ENCODE measurements at regions not wholly inside any gene's neighbourhood (a gene's known extent, or its start where the extent isn't known, plus 50 kb on each side); places are given as distances from the start of the nearest gene placed in this dataset.

DNA sequence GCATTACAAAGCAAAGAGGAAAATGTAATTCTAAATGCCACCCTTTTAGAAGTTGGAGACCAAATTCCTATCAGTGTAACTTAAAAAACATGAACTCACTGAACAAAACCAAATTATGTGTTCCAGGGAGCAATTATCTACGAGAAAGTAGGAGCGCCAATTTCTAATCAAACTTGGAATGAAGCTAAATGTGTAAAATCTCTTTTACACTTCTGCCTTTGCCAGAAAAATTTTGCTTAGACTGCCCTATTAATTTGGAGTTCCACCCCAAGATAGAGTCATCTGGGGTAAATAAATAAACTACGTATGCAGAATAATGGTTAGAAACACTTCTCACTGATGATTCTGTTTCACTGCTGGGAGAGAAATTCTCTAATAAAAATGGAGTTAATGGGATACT, 825.6 kb downstream of the MTRR start:
- no peak overlapping the region for H3K27ac Mint-ChIP-seq

DNA sequence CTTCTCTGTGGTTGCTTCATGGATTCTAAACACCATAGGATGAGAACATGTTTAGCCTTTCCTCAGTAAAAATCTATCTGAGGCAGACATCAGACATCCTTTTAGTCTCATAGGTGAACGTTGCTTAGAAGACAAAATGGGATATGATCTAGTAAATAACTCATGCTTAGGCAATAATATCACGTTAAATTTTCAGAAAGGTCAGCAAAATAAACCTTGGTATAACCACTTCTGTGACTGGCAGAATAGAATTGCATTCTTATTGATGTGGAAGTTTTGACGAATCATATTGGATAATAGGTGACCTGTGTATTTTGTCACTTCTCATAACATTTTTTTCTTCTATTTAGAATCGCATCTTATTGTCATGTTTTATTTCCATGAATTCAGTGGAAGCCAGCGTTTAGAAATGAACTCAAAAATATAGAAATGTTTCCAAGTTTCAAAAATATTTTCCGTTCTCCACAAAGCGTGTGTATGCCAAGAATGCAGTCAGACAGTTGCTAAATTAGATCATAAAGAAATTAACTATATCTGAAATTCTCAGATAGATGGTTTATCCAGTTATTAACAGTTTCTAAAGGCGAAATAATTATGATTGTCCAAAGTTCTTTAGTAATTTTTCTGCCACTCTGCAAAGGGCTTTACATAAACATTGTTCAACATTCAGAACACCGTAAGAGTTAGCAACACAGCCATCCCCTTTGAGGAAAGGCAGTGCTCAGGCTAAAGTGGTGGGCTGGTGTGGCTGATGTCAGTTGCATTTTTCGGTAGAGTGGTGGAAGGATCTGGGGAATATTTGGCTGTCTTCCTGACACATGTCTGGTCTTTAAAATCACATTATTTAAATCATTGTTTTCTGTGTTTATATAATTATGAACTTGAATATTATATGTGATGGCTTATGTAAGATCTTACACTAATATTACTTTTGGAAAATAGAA, 827.2 kb downstream of the MTRR start:
- no peak overlapping the region for H3K27ac Mint-ChIP-seq
- no peak for DNase-seq
- no peaks in the 10 kb centered on the region for H3K36me3 Mint-ChIP-seq
- no peaks in the 10 kb centered on the region for H3K4me1 Mint-ChIP-seq
- peaks cover 8 to 31% (median 11%) of the 10 kb centered on the region in 6 donors for H3K9me3 Mint-ChIP-seq
- no peaks in the 10 kb centered on the region for H3K27me3 Mint-ChIP-seq (ENCODE audit: low read depth in 3 of 3)
- H3K4me3 Mint-ChIP-seq = no peak overlapping the region

More for the DNA sequence above, 825.6 kb downstream of the MTRR start:
- Mint-ChIP-seq H3K4me1 (no peaks in the 10 kb centered on the region), H3K9me3 (peaks cover 7 to 33% (median 9%) of the 10 kb centered on the region in 6 donors), H3K4me3 (no peak overlapping the region), H3K27me3 (ENCODE audit: low read depth in 3 of 3) (no peaks in the 10 kb centered on the region), H3K36me3 (no peaks in the 10 kb centered on the region)
- DNase-seq = no peak

GRCh38 chr5:8700222-8700621, 831.3 kb downstream of the MTRR start:
- Mint-ChIP-seq H3K9me3 (peaks cover 6 to 28% (median 14%) of the 10 kb centered on the region in 6 donors), H3K27ac (no peak overlapping the region), H3K36me3 (no peaks in the 10 kb centered on the region), H3K4me3 (no peak overlapping the region), H3K4me1 (no peaks in the 10 kb centered on the region), H3K27me3 (ENCODE audit: low read depth in 3 of 3) (no peaks in the 10 kb centered on the region)
- no peak for DNase-seq

- Mint-ChIP-seq H3K27me3 (ENCODE audit: low read depth in 3 of 3) (no peaks in the 10 kb centered on the region), H3K36me3 (no peaks in the 10 kb centered on the region), H3K4me3 (no peak overlapping the region), H3K27ac (no peak overlapping the region), H3K4me1 (no peaks in the 10 kb centered on the region), H3K9me3 (peaks cover 8 to 24% (median 12%) of the 10 kb centered on the region in 6 donors)
- DNase-seq = no peak
These were observed 831.7 kb downstream of the MTRR start for GRCh38 chr5:8700671-8701070.

GRCh38 chr5:8701251-8701650, 832.3 kb downstream of the MTRR start:
- Mint-ChIP-seq H3K27ac (no peak overlapping the region), H3K4me3 (no peak overlapping the region), H3K27me3 (ENCODE audit: low read depth in 3 of 3) (no peaks in the 10 kb centered on the region), H3K9me3 (peaks cover 8 to 18% (median 12%) of the 10 kb centered on the region in 6 donors), H3K36me3 (no peaks in the 10 kb centered on the region), H3K4me1 (no peaks in the 10 kb centered on the region)
- no peak for DNase-seq

DNA sequence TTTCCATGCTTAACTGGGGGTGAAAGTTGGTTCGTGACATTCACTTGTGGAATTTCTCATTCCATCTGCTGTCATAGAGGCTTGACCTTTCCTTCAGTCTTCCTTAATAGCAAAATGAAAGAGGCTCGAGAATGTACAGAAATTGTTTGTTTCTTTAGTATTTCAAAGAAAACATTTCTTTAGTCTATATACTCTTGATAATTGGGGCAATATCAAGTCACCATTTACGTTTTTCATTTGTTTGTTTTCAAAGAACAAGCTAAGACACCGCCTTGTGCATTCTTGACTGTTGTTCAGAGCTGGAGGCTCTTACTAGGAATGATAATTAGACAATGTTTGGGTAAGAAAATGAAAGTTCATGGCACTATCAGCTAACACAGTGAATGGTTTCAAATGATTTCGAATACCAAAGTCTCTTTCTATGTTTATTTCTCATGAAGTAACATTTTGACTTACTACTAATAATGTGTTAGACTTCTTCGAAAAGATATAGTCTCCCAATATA, 835.4 kb downstream of the SEMA5A start:
- DNase-seq = no peak
- no peaks in the 10 kb centered on the region for H3K36me3 Mint-ChIP-seq
- no peaks in the 10 kb centered on the region for H3K27me3 Mint-ChIP-seq (ENCODE audit: low read depth in 3 of 3)
- H3K4me1 Mint-ChIP-seq = no peaks in the 10 kb centered on the region
- H3K9me3 Mint-ChIP-seq = peaks cover 2 to 16% (median 4%) of the 10 kb centered on the region in 6 donors
- no peak overlapping the region for H3K4me3 Mint-ChIP-seq
- no peak overlapping the region for H3K27ac Mint-ChIP-seq

DNA sequence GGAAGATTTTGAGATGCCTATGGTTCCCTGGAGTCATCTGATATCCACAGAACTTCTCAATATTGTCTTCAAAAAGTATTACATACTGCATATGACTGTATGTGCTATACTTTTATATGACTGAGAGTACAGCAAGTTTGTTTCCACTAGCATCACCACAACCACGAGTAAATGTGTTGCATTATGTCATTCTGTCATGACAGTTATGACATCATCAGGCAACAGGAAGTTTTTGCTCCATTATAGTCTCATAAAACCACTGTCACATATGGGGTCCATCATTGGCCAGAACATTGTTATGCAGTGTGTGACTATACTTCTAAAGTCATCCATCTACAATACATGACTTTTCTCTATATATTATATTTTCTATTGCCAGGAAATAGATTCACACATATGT, 831.7 kb downstream of the SEMA5A start:
- peaks cover 2 to 18% (median 12%) of the 10 kb centered on the region in 6 donors for H3K9me3 Mint-ChIP-seq
- DNase-seq = no peak
- H3K27me3 Mint-ChIP-seq (ENCODE audit: low read depth in 3 of 3) = no peaks in the 10 kb centered on the region

GRCh38 chr5:8714861-8715260, 831.0 kb downstream of the SEMA5A start:
- no peak overlapping the region for H3K4me3 Mint-ChIP-seq
- no peaks in the 10 kb centered on the region for H3K36me3 Mint-ChIP-seq
- no peak for DNase-seq
- H3K4me1 Mint-ChIP-seq = no peaks in the 10 kb centered on the region
- H3K27me3 Mint-ChIP-seq (ENCODE audit: low read depth in 3 of 3) = no peaks in the 10 kb centered on the region
- no peak overlapping the region for H3K27ac Mint-ChIP-seq
- H3K9me3 Mint-ChIP-seq = peaks cover 2 to 18% (median 12%) of the 10 kb centered on the region in 6 donors

More for the DNA sequence above, 831.7 kb downstream of the SEMA5A start:
- H3K4me1 Mint-ChIP-seq = no peaks in the 10 kb centered on the region
- H3K4me3 Mint-ChIP-seq = no peak overlapping the region
- H3K27ac Mint-ChIP-seq = no peak overlapping the region
- no peaks in the 10 kb centered on the region for H3K36me3 Mint-ChIP-seq

- Mint-ChIP-seq H3K27ac (no peak overlapping the region), H3K36me3 (no peaks in the 10 kb centered on the region), H3K9me3 (peaks cover 4 to 34% (median 12%) of the 10 kb centered on the region in 6 donors), H3K4me3 (no peak overlapping the region), H3K4me1 (no peaks in the 10 kb centered on the region), H3K27me3 (ENCODE audit: low read depth in 3 of 3) (no peaks in the 10 kb centered on the region)
- no peak for DNase-seq
These were observed 826.1 kb downstream of the SEMA5A start for GRCh38 chr5:8719796-8720195.

DNA sequence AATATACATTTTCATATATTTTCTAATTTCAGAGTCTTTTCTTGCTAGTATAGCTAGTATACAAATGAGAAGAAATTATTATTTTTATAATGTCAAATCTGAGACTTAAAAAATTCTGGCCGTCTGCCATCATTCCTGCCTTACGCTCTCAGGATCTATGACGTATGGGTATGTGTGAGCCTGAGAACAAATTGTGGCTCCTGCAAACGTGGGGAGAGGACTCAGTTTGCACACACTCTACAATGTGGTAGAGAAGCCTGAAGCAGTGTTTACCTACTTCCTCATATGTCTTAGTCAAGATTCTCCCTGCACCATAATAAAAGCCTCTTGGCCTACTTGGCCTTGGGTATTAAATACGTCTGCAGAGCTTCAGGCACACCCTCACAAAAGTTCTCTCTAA, 825.4 kb downstream of the SEMA5A start:
- no peak overlapping the region for H3K27ac Mint-ChIP-seq

DNA sequence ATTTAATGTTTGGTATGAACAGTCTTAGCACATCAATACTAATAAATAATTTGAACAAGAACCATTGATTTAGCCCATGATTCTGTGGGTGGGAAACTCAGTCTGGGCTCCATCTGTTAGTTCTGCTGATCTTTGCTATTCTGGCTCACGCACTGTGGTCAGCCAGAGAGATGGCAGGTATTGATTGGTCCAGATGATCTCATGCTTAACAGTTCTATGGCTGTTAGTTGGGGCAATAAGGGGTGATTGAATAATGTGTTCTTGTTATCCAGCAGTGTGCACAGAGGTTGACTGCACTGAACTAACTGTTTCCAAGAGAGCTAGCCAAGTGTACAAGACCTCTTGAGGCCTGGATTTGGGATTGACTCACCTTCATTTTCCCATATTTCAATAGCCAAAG, 824.3 kb downstream of the SEMA5A start:
- H3K27me3 Mint-ChIP-seq (ENCODE audit: low read depth in 3 of 3) = no peaks in the 10 kb centered on the region
- H3K4me1 Mint-ChIP-seq = no peaks in the 10 kb centered on the region
- H3K27ac Mint-ChIP-seq = no peak overlapping the region
- H3K9me3 Mint-ChIP-seq = peaks cover 10 to 45% (median 22%) of the 10 kb centered on the region in 6 donors
- H3K4me3 Mint-ChIP-seq = no peak overlapping the region
- no peak for DNase-seq
- no peaks in the 10 kb centered on the region for H3K36me3 Mint-ChIP-seq

More for the DNA sequence above, 825.4 kb downstream of the SEMA5A start:
- H3K27me3 Mint-ChIP-seq (ENCODE audit: low read depth in 3 of 3) = no peaks in the 10 kb centered on the region
- DNase-seq = no peak
- H3K9me3 Mint-ChIP-seq = peaks cover 6 to 38% (median 15%) of the 10 kb centered on the region in 6 donors
- H3K36me3 Mint-ChIP-seq = no peaks in the 10 kb centered on the region
- no peaks in the 10 kb centered on the region for H3K4me1 Mint-ChIP-seq
- no peak overlapping the region for H3K4me3 Mint-ChIP-seq

DNA sequence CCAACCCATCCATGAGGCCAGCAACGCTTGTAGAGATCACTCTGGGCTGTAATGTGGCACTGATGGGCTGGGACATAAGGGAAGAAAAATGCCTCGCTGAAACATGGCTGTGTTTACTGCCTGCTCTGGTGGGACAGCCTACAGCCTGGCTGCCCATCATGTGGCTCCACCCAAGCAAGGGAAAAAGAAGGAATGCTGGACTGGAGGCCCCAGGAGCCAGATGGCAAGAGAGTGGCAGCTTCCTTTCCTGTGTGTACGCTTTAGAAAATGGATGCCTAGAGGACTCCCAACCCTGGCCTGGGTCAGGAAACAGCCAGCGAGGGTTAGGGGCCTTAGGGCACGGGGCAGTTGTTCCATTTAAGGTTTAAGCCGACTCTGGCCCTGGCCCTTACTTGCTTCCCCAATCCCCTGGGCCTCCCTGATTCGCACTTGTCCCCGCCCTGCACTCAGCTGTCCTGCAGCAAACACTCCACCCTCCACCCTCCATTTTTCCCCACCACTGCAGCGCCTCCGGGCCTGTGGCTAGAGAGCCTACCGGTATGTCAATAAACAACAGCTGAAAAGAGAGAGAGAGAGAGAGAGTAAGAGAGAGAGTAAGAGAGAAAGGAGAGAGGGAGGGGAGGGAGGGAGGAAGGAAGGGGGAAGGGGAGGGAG, 819.4 kb downstream of the SEMA5A start:
- Mint-ChIP-seq H3K36me3 (no peaks in the 10 kb centered on the region), H3K4me1 (no peaks in the 10 kb centered on the region), H3K27me3 (ENCODE audit: low read depth in 3 of 3) (no peaks in the 10 kb centered on the region), H3K9me3 (peaks cover 2 to 52% (median 22%) of the 10 kb centered on the region in 6 donors), H3K27ac (no peak overlapping the region), H3K4me3 (no peak overlapping the region)
- no peak for DNase-seq

GRCh38 chr5:8727396-8727795, 818.5 kb downstream of the SEMA5A start:
- Mint-ChIP-seq H3K27ac (no peak overlapping the region), H3K9me3 (peaks cover 2 to 53% (median 24%) of the 10 kb centered on the region in 6 donors), H3K4me3 (no peak overlapping the region), H3K27me3 (ENCODE audit: low read depth in 3 of 3) (no peaks in the 10 kb centered on the region), H3K36me3 (no peaks in the 10 kb centered on the region), H3K4me1 (no peaks in the 10 kb centered on the region)
- no peak for DNase-seq

DNA sequence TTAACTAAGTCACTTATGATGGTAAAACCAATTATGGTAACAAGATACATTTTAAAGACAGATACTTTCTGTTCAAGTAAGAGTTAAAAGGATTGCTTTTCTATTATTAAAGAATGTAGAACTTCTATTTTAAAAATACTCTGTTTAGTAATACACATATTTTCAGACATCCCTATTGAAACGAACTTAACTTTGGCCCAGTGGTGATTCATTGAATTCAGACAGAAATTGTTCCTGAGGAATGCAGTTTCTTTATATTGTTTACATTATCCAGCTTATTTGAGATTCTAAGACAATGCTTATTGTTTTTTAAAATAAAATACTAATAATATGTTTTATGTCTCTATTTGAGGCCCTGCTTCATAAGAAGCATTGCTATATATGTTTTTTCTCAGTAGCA, 816.4 kb downstream of the SEMA5A start:
- Mint-ChIP-seq H3K27me3 (ENCODE audit: low read depth in 3 of 3) (no peaks in the 10 kb centered on the region), H3K9me3 (peaks cover 0 to 45% (median 23%) of the 10 kb centered on the region in 6 donors), H3K4me1 (no peaks in the 10 kb centered on the region), H3K36me3 (no peaks in the 10 kb centered on the region), H3K27ac (no peak overlapping the region), H3K4me3 (no peak overlapping the region)
- DNase-seq = no peak
